OCI-LY7 (cell line): ENCODE measurements at regions not wholly inside any gene's neighbourhood (a gene's known extent, or its start where the extent isn't known, plus 50 kb on each side); places are given as distances from the start of the nearest gene placed in this dataset.

Source experiments
- EZH2phosphoT487 ChIP-seq: fragments of 200-600 bp; sonication (generic); IDR thresholded peaks from 2 replicates; pipeline ENCODE4 v1.6.1; 2018; ENCODE audit warnings: low read depth, borderline replicate concordance, mild to moderate bottlenecking, mixed run types, antibody characterized with exemption, low read length, moderate library complexity, mixed read lengths
- TF ChIP-seq, protein P1 (sequence below): fragments of 200-600 bp; sonication (generic); conservative IDR thresholded peaks from 2 replicates; pipeline ENCODE4 v1.5.1; 2014; ENCODE audit warnings: mild to moderate bottlenecking, antibody characterized with exemption, low read length, moderate library complexity, mixed read lengths

DNA sequence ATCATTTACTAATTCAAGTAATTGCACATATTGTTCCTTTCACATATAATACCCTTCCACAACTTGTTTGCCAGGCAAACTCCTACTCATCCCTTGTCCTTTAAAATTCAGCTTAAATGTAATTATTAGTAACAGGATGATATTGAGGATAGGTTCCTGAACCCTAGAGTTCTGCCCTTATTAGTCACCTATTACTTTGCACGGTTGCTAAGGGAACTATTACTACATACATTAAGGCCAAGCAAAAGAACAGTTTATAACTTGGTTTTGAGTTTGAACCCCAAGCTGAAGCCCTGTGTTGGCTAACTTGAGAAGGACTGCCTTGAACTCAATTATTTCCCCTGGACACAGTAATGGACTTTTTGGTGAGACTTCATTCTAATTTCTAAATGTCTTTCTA is 529.7 kb downstream of the IGSF11 start:
- TF ChIP-seq, protein P1, sequence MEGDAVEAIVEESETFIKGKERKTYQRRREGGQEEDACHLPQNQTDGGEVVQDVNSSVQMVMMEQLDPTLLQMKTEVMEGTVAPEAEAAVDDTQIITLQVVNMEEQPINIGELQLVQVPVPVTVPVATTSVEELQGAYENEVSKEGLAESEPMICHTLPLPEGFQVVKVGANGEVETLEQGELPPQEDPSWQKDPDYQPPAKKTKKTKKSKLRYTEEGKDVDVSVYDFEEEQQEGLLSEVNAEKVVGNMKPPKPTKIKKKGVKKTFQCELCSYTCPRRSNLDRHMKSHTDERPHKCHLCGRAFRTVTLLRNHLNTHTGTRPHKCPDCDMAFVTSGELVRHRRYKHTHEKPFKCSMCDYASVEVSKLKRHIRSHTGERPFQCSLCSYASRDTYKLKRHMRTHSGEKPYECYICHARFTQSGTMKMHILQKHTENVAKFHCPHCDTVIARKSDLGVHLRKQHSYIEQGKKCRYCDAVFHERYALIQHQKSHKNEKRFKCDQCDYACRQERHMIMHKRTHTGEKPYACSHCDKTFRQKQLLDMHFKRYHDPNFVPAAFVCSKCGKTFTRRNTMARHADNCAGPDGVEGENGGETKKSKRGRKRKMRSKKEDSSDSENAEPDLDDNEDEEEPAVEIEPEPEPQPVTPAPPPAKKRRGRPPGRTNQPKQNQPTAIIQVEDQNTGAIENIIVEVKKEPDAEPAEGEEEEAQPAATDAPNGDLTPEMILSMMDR, result no peak
- no peak for TF ChIP-seq EZH2phosphoT487
